ENCODE measurements at regions not wholly inside any gene's neighbourhood (a gene's known extent, or its start where the extent isn't known, plus 50 kb on each side); places are given as distances from the start of the nearest gene placed in this dataset.

DNA sequence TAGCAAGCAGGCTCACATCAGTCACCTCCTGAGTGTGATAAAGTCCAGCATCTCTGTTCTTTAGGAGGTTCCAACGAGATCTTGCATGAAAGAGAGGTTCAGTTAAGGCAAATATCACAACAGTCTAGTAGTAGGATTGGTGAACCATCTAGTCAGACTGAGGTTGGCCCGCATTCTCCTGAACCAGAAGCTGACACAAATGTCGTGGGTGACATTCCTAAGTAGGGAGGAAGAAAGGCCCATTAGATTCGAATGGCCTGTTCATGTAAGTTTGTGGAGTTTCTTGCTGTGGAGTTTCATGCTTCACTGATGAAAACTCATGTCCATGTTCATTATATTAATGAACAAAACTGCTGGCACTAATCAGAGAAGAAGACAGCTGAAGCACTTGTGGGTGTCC, 66.7 kb upstream of the XCR1 start:
- Histone ChIP-seq H3K36me3 (replicated peaks) (no peaks in the 10 kb centered on the region), H3K27ac (no peak overlapping the region), H3K27me3 (replicated peaks) (no peaks in the 10 kb centered on the region), H3K4me3 (ENCODE audit: low read depth, low read length) (no peak overlapping the region)
- TF ChIP-seq, protein P1, sequence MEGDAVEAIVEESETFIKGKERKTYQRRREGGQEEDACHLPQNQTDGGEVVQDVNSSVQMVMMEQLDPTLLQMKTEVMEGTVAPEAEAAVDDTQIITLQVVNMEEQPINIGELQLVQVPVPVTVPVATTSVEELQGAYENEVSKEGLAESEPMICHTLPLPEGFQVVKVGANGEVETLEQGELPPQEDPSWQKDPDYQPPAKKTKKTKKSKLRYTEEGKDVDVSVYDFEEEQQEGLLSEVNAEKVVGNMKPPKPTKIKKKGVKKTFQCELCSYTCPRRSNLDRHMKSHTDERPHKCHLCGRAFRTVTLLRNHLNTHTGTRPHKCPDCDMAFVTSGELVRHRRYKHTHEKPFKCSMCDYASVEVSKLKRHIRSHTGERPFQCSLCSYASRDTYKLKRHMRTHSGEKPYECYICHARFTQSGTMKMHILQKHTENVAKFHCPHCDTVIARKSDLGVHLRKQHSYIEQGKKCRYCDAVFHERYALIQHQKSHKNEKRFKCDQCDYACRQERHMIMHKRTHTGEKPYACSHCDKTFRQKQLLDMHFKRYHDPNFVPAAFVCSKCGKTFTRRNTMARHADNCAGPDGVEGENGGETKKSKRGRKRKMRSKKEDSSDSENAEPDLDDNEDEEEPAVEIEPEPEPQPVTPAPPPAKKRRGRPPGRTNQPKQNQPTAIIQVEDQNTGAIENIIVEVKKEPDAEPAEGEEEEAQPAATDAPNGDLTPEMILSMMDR (IDR thresholded peaks at IDR 0.05; ENCODE audit: low read depth, low read length, missing control alignments): no peak
- in situ Hi-C loops (cut with HindIII; ENCODE audit: low pct_ligation_motif_present, low sequenced_read_pairs): no loop called here
- DNase-seq: no peak

DNA sequence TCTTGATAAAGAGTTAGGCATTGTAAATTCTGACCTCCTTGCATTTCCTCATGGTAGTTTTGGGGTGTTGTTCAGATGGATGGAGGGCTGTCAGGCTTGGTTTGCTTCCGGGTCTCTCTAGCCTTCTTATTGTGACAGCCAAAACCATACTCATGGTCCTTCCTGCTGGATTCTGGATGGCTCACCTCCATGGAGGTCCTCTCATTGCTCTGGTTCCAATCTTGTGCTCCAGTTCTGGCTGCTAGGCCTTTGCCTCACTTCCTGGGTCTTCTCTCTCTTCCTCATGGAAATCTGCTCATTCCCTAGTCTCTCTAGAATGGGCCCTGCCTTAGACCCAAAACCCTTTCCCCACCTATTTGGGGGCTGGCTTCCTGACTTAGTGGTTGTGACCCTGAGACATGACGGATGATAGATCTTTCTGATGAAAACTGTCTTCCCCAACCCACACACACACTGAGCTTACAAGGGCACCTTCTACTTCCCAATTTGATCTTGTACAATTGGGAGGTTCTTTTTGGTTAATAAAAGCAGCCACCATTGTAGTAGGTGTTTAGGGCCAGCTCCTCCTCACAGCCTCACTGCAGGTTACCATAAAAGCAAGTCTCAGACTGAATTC, 66.2 kb upstream of the XCR1 start:
- DNase-seq: no peak
- H3K4me3 ChIP-seq (ENCODE audit: low read depth, low read length): no peak overlapping the region
- no peak overlapping the region for H3K27ac ChIP-seq
- no peaks in the 10 kb centered on the region for H3K36me3 ChIP-seq (replicated peaks)
- in situ Hi-C loops (cut with HindIII; ENCODE audit: low pct_ligation_motif_present, low sequenced_read_pairs): no loop called here
- no peaks in the 10 kb centered on the region for H3K27me3 ChIP-seq (replicated peaks)
- TF ChIP-seq, protein P1 (IDR thresholded peaks at IDR 0.05; ENCODE audit: low read depth, low read length, missing control alignments): no peak

DNA sequence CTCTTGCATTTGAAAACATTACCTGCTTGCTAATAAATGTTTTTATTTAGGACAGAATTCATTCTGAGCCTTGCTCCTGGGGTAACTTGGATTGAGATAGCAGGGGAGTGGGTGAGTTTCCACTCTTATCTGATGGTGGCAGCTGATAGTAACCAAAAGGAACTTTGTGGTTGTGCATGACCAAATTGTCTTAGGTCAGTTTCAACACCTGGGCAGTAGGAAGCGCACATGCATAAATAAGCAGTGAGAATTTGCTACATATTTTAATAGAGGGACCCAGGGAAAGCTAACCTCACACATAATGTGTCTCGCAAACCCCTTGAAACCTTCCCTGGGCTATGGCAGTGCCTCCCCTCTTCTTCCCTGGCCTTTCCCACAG, 65.4 kb upstream of the XCR1 start:
- no peaks in the 10 kb centered on the region for H3K36me3 ChIP-seq (replicated peaks)

DNA sequence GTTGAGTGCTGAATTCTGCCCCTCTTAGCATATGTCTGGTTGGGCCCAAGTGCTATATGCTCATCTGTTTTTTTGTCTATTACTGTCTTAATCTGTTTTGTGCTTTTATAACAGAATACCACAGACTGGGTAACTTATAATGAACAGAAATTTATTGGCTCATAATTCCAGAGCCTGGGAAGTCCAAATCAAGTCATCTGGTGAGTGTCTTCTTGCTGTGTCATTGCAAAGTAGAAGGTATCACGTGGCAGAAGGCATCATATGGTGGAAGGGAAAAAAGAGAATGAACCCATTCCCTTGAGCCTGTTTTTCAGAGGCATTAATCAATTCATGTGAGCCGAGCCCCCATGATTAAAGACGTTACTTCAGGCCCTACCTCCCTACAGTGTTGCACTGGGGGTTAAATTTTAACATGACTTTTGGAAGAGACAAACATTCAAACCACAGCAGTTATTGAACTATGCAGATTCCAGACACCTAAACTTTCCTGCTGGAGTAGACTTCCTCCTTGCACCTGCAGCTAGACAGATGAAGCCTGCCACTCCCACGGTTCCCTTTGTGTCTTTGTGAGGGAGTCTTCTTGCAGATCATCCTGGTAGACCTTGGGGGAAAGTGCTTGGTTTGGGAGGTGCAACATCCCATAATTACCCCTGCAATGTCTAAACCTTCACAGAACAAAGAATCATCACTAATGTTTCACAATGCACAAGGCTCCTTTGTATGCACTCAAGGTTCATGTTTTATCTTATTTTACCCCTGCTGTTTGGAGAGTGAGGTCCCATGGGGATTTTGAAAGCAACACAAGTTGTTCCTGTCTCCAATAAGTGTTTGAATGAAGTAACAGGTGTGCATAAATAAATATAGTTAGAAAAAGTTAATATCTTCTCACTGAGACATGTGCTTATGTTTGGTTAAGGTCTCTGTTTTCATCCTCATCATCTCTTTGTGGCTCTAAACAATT, 64.7 kb upstream of the XCR1 start:
- Histone ChIP-seq H3K36me3 (replicated peaks) (no peaks in the 10 kb centered on the region), H3K27ac (no peak overlapping the region), H3K4me3 (ENCODE audit: low read depth, low read length) (no peak overlapping the region), H3K27me3 (replicated peaks) (no peaks in the 10 kb centered on the region)
- TF ChIP-seq, protein P1 (IDR thresholded peaks at IDR 0.05; ENCODE audit: low read depth, low read length, missing control alignments): no peak
- no peak for DNase-seq
- in situ Hi-C loops (cut with HindIII; ENCODE audit: low pct_ligation_motif_present, low sequenced_read_pairs): no loop called here

More for the DNA sequence above, 65.4 kb upstream of the XCR1 start:
- in situ Hi-C loops (cut with HindIII; ENCODE audit: low pct_ligation_motif_present, low sequenced_read_pairs): no loop called here
- Histone ChIP-seq H3K27ac (no peak overlapping the region), H3K27me3 (replicated peaks) (no peaks in the 10 kb centered on the region), H3K4me3 (ENCODE audit: low read depth, low read length) (no peak overlapping the region)
- DNase-seq: no peak
- TF ChIP-seq, protein P1 (IDR thresholded peaks at IDR 0.05; ENCODE audit: low read depth, low read length, missing control alignments): no peak

DNA sequence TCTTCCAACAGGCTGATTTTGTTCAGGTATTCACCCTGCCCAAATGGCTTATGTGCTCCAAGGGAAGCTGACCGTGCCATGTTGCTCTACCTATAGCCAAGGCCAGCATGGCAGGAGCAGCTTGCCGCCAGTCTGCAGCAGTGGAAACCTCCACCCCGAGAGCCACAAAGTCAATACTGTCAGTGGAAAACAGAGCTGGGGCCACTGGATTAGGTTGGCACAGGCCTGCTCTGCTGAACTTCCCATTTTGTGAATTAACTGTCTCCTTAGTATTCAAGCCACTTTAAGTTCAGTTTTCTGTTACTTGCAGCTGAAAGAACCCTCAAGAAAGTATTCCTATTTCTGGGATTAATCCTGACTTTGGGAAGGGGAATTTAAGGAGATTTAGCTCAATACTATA, 63.8 kb upstream of the XCR1 start:
- Histone ChIP-seq H3K36me3 (replicated peaks) (no peaks in the 10 kb centered on the region), H3K4me3 (ENCODE audit: low read depth, low read length) (no peak overlapping the region), H3K27ac (no peak overlapping the region), H3K27me3 (replicated peaks) (no peaks in the 10 kb centered on the region)
- DNase-seq: no peak
- TF ChIP-seq, protein P1 (IDR thresholded peaks at IDR 0.05; ENCODE audit: low read depth, low read length, missing control alignments): no peak
- in situ Hi-C loops (cut with HindIII; ENCODE audit: low pct_ligation_motif_present, low sequenced_read_pairs): no loop called here
